NCI-H2196 treated with DMSO at 0.1 percent for 48 hours (cell line): ENCODE measurements at regions not wholly inside any gene's neighbourhood (a gene's known extent, or its start where the extent isn't known, plus 50 kb on each side); places are given as distances from the start of the nearest gene placed in this dataset.

Source experiments
- DNase-seq: peaks from one replicate; lab custom pipeline; 2025; ENCODE audit not compliant: unreplicated experiment; lab: John Stamatoyannopoulos, UW

DNA sequence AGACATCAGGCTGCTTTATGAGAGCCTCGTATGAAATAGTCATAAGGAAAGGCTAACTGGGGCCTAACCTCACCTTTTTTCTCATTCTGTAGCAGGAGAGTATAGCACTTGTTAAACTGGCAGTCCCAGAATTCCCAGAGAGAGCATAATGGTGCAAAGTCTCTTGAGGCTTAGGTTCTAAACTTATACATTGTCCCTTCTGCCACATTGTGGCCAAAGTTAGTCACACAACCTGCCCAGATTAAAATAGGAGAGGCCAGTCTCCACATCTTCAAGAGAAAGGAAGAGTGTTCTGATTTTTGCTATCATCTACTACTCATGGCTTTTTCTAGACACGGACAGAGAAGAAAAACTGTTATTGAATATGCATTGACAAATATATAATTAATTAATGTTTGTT lies 1588.9 kb upstream of the PCDH7 start:
- DNase-seq, result no peak

DNA sequence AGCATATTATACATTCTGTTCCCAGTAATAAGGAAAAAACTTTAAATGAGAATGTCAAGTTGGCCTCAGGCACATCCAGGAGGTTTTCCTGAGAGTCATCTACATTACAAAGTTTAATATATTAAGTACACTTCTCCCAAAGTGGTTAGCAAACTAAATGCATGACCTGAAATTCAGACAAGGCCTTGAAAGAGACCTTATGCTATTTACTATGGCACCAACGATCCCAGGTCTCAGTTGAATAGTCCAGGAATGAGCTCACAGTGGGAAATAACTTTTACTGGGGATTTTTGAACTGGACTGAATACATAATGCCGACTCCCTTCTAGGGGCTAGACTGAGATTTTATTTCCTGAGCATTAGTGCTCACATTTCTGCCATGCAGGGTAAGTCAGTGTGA lies 1577.5 kb upstream of the PCDH7 start:
- no peak for DNase-seq

DNA sequence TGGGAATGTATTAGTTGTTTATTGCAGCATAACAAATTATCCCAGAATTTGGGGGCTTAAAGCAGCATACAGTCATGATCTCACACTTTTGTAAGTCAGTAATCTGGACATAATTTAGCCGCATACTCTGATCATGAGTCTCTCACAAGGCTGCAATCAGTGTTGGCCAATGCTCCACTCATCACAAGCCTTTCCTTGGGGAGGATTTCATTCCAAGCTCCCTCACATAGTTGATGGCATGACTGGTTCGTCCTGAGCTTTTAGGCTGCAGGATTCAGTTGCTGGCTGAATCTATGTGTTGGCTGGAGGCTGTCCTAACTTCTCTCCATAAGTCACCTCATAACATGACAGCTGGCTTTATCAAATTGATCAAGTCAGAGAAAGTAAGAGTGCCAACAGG lies 1568.6 kb upstream of the PCDH7 start:
- no peak for DNase-seq

DNA sequence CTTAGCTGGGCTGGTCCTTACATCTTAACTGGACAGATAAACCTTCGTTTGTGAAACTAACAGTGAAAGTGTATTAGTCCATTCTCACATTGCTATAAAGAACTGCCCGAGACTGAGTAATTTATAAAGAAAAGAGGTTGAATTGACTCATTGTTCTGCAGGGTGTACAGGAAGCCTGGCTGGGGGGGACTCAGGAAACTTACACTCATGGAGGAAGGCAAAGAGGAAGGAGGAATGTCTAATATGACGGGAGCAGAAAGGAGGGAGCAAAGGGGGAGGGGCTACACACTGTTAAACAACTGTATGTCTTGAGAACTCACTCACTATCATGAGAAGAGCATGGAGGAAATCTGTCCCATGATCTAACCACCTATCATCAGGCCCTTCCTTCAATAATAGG lies 1566.5 kb upstream of the PCDH7 start:
- no peak for DNase-seq

DNA sequence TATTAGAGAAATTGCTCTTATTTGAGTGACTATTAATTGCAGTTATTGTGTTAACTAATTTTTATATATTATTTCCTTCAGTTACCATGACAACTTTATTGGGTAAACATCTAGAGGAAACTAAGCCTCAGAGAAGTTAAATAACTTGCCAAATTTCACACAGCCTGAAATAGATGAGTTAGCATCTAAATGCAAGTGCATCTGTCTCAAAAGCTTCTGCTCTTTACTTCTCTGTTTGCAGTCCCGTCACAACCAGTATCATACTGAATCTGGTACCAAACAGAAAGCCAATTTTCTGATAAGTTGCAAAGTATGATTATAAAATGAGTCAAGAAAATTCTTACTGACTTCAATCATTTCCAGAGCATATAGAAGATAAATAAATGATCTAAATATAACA lies 1544.9 kb upstream of the PCDH7 start:
- DNase-seq, result no peak

DNA sequence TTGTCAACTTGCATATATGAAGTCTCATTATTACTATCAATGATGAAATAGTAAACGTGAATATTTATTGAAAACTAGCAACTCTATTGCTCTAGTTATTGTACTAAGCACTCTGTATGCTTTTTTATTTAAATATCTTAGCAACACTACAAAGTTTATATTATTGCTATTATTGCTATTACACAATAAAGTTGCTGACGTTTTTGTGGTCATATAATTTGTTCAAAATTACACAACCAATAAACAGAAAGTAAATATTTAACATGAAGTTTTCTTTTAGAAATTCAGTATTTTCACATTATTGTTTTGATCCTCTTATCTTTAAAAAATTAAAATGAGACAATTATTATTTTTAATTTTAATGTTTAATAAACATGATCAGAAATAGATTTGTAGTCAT lies 1521.1 kb upstream of the PCDH7 start:
- no peak for DNase-seq

DNA sequence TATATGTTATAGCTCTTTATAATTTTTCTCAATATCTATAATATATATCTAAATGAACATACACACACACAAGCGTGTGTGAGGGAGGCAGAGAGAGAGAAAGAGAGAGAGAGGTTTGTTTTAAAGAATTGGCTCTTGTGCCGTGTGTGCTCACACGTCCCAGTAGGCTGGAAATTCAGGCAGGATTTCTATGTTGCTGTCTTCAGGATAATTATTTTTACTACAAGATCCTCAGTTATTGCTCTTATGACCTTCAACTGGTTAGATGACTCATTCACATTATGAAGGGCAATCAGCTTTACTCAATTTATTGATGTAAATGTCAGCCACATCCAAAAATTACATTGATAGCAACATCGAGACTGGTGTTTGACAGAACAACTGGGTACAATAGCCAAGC lies 1520.7 kb upstream of the PCDH7 start:
- no peak for DNase-seq

DNA sequence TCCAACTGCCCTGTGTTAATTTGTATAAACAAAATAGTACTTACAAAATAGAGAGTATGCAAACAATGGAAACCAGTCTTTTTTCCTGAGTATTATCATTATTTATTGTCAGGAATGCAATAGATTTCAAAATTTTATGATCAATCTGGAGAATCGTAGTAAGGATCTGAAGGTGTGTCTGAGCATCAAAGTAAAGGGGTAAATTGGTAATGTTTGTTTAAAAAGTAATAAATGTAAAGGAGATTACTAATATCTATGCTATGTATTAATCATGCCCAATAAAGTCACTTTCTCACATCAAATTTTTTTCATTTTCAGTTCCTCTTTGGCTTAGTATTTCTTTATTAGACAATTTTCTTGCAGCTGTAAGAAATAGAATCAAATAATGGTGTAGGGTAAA lies 1507.1 kb upstream of the PCDH7 start:
- DNase-seq, result no peak

DNA sequence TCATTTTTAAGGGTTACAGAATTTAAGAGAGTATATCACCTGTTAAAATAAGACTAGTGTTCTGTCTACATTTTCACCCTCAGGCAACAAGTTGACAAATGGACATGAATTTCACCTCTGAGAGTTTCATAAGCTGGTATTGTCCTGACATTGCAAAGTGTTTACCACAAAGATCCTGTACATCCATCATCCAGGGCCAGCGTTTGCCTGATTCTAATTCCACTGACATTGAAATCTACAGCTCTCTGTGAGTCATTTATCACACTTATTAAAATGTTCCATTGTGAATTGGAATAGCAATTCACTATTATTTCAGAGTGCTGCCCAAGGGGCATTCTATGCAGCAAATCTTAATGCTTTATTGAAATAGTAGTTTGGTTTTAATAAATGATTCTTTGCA lies 1499.4 kb upstream of the PCDH7 start:
- no peak for DNase-seq

DNA sequence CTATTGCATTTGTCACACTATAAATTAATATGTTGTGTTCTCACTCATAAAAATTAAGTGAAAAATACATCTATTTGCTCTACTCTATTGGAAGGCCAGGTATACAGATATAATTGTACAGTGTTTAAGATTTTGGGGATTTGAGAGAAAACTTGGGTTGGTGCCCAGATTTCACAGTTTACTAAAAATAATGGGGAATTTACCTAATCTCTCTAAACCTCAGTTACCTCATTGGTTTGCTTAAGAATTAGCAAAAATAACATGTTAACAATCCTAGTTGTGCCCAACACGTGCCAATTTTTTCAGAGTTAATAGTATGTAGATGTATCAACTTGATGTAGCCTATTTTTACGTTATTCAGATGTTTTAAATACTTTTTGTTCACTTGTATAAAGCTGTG lies 1495.3 kb upstream of the PCDH7 start:
- DNase-seq, result no peak

DNA sequence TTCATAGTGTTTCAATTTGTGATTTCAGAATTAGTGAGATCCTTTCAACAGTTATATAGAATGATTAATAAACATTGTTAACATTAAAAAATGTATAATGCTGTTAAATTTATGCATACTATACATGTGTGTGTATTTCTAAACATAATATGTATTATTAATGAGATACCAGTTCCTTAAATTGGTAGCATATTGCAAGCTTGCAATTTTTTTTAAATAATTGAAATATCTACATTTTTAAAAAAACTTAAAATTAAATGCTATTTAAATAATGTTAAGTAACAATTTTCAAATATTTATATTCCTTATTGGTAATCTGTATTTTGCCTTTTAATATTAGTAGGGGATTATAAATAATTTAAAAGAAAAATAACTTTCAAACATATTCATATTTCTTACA lies 1479.5 kb upstream of the PCDH7 start:
- DNase-seq, result no peak

DNA sequence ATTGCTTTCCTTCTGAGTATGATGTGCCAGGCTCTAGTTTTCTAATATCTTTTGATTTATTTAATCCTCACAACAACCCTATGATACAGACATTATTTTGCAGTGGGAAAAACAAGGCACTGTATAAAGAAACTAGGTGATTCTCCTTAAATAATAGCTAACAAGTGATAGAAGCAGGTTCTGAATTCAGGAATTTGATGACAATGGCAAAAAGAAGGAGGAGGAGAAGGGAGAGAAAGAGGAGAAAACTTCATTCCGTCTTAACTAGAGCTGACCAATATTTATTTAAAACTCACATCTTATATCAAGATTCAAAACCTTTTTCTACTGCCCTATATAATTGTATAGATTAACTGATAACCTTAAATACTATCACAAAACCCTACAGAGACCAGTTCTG lies 1477.1 kb upstream of the PCDH7 start:
- no peak for DNase-seq

DNA sequence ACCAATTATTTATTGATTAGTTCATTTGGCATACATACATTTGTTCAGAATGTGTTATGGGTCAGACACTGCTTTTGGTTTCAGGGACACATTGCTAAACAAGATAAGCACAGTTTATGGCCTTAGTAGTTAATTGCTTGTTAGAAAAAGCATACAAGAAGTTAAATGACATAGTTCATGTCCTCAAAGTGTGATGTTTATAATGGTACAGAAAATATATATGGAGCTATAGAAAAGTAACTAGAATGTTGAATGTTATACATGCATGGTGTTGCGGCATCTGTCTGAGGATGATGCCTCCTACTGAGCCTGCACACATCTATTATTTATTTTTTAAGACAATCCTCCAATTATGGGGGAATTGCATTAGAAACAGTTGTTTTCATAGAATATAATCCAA lies 1476.3 kb upstream of the PCDH7 start:
- DNase-seq, result no peak

DNA sequence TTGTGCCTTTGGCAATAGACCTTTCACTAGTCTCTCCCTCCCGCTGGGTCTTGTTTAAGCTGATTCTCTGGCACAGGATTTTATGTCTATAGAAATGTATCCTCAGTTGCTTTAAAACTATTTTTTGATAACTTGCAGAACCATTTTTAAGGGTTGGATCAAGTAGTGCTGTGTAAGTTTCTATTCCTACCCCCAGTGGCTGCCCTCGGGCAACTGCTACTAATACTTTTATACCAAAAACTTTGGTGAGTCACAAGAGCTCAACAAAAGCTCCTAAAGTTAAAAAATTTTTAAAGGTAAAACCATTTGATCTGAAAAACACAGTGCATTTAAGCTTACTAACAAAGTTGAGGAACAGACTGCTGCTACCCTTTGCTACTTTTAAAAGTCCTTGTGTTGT lies 1460.6 kb upstream of the PCDH7 start:
- DNase-seq, result no peak

DNA sequence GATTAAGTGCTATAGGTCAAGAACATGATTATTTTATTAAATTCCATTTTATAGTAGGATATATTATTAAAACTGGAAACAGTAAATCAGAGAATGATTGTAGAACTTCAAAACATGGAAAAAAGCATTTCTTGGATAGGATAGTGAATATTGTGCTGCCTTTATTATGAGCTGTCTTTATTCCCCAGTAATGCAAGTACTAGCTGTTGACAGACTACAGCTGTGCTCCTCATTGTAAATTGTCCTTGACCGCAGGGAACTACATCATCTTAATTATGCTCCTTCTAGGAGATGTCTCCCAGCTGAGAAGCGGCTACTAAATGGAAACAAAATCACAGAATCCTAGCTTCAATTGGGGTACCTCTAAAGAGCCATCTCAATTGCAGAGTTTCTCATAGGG lies 1457.2 kb upstream of the PCDH7 start:
- DNase-seq, result no peak

DNA sequence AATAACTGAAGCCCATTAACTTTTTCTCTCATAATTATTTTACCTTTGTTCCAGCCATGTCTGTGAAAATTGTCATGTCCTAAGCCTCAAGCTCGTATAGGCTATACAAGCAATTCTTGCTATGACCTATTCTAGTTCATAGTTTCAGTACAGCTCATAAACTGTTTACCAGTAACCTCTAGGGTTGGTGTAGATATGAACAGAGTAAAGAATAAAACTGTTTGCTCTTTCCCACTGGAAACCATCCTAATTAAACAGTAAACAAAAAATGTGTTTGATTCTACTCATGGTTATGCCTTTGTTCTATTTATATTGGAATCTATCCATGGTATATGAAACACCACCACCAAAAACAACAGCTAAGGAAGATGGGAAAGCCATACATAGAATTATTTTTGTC lies 1444.0 kb upstream of the PCDH7 start:
- no peak for DNase-seq

DNA sequence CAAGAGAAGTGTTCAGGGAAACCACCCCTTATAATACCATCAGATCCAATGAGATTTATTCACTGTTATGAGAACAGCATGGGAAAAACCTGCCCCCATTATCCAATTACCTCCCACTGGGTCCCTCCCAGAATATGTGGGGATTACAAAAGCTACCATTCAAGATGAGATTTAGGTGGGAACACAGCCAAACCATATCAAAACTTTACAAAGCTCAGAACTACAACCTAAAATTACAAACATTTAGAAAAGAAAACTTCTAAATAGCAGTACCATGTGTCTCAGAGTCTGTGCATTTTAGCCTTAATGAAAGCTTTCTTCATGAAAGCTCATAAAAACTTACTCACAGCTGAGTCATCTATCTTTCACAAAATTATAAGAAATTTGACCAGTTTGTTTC lies 1442.8 kb upstream of the PCDH7 start:
- no peak for DNase-seq

DNA sequence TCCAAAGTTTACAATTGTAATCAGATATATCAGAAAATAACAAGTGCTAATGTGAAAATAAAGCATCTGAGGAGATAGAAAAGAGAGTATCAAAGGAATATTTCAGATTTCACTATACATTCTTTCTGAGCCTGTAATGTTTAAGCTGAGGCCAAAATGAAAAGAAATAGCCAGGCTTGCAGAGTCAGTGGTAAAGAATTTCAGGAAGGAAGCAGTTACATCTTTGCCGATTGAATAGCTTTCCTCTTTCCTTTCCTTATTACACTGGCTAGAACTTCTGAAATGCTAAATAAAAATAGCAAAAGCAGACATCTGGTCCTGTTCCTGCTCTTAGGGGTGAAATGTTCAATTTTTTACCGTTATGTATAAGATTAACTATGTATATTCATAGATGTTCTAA lies 1441.6 kb upstream of the PCDH7 start:
- no peak for DNase-seq

DNA sequence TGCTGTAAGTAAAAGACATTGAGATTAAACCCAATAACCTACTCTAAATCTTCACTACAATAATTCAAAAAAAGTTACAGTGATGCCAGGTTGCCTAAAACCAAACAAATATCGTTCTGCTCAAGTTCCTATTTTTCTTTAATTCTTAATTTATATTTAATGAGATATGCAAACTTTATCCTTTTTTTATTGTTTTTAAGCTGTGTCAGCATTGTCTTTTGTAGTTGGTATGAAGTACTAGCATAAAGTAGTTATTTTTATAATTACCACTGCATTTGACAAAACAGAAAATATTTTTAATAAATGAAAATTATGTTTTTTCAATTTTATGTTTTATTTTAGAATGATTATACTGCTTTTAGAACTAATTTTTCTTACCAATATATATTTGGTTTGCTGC lies 1431.1 kb upstream of the PCDH7 start:
- DNase-seq, result no peak

DNA sequence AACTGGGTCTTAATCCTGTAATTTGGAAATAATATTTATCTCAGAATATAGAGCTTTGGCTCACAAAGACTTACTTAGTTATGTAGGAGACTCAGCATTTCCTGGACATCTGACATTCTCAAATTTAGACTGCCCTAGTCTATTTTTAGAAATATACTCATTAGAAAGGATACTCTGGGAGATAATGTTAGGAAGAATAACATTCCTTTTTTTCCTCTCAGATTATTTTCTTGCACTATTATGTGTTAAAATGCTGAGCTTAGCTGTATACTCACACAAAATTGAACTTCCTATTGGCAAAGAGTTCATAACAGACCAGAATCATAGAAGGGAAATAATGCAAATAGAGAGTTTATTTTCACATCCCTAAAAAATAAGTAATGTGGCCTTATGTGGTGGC lies 1424.9 kb upstream of the PCDH7 start:
- no peak for DNase-seq

DNA sequence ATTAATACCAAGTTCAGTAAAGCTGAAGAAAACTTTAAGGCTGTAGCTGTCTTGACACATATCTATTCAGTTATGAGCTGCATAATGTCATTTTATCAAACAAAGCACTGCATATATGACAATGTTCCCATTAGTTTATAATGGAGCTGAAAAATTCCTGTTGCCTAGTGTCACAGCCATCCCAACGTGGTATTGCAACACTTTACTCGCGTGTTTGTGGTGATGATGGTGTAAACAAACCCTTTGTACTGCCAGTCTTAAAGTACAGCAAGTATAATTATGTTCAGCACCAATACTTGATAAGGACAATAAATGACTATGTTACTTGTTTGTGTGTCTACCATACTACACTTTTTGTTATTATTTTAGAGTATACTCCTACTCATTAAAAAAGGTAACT lies 1415.6 kb upstream of the PCDH7 start:
- no peak for DNase-seq

DNA sequence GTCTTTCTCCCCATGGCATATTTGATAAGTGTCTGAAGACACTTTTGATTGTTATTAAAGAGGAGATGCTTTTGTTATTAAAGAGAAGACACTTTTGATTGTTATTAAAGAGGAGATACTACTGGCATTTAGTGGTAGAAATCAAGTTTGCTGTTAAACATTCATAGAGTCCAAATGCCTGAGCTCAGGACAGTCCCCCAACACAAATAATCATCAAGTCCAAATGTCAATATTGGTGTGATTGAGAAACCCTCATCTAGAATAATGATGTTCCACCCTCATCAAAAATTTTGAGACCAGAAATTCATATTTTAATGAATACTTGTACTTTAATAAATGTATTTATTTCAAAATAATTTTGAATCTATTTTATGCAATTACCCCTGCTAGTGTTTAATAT lies 1412.9 kb upstream of the PCDH7 start:
- no peak for DNase-seq

DNA sequence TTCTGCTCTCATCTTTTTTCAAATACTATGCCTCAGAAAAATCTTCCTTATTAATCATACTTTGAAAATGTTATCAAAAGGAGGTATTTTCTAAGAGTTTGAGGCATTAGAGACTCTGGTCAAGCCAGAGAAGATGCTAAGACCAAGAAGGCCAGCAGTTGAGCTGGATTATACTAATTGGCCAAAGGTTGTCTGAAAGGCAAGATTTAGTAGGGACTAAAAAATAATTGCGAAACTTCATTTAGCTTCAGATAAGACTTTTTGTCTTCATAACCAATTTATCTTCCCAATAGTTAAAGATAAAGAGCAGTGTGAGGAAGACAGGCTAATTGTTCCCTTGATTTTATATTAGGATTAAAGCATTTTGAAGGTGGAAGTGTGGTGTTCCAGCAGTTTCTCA lies 1412.4 kb upstream of the PCDH7 start:
- DNase-seq, result no peak

DNA sequence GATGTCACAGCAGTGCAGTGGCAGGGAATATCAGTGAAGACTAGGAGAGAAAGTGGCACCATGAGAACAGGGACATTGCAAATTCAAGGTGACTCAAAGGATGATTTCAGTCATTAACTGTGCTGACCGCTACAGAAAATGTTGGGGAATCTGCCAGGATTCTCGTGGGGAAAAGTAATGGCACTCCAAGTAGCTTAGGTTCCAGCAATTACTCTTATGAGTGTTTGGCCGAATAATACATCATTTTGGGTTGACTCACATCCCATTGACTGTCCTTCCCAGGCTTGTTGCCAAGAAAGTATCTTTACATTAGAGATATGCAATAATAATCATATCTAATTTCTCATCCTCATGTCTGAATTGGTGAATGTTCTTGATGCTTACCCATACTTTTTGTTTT lies 1411.1 kb upstream of the PCDH7 start:
- no peak for DNase-seq
